Adrenal gland (tissue), 5 donors: ENCODE measurements at regions not wholly inside any gene's neighbourhood (a gene's known extent, or its start where the extent isn't known, plus 50 kb on each side); places are given as distances from the start of the nearest gene placed in this dataset.

Experiments
- CTCF ChIP-seq, 6 experiments: fragments of 450-650 bp in 4 of 6; fragments of 200-600 bp in 2 of 6; sonication (generic) in 1 of 6; IDR thresholded peaks; 1 replicate in 5 of 6; 2 replicates in 1 of 6; pipeline versions ENCODE4 v1.5.1 to v1.8.0; 2016 to 2021; ENCODE audit warnings: antibody characterized with exemption in 6 of 6, mild to moderate bottlenecking in 2 of 6, moderate library complexity in 1 of 6
- POLR2A ChIP-seq, 2 donors: fragments of 450-650 bp; IDR thresholded peaks; one replicate each; pipeline ENCODE4 v1.6.1; 2017; ENCODE audit warnings: antibody characterized with exemption in 2 of 2, mild to moderate bottlenecking in 2 of 2, moderate library complexity in 1 of 2
- donor health status: DM: no; HTN: no; CAD: no.

GRCh38 chr5:3994628-3995027, 399.0 kb downstream of the IRX1 start:
- TF ChIP-seq POLR2A (IDR thresholded peaks at IDR 0.05) (no peak), CTCF (IDR thresholded peaks at IDR 0.05) (no peak)
